Endodermal cell (in vitro differentiated cells): ENCODE measurements at regions not wholly inside any gene's neighbourhood (a gene's known extent, or its start where the extent isn't known, plus 50 kb on each side); places are given as distances from the start of the nearest gene placed in this dataset.

Experiments
- DNase-seq: peaks from one replicate; pipeline ENCODE4 v3.0.0-alpha.2; 2017
- H3K27ac ChIP-seq: 2 replicates; pipeline ENCODE4 v1.5.1; 2013; ENCODE audit warnings: mild to moderate bottlenecking, low read depth, low read length, moderate library complexity
- H3K27me3 ChIP-seq: 2 replicates; pipeline ENCODE4 v1.6.1; 2013; ENCODE audit warnings: mild to moderate bottlenecking, low read length, moderate library complexity; ENCODE audit not compliant: insufficient read depth, control insufficient read depth, poor library complexity, severe bottlenecking
- H3K36me3 ChIP-seq: 2 replicates; pipeline ENCODE4 v1.7.0; 2013; ENCODE audit warnings: mild to moderate bottlenecking, low read length, moderate library complexity; ENCODE audit not compliant: control insufficient read depth, insufficient read depth
- H3K4me1 ChIP-seq: one replicate; pipeline ENCODE4 v1.7.0; 2013; ENCODE audit warnings: low read length; ENCODE audit not compliant: control insufficient read depth, insufficient read depth
- H3K4me3 ChIP-seq: 2 replicates; pipeline ENCODE4 v1.5.1; 2013; ENCODE audit warnings: mild to moderate bottlenecking, low read length, moderate library complexity
- H3K9ac ChIP-seq: 2 replicates; pipeline ENCODE4 v1.6.1; 2013; ENCODE audit warnings: mild to moderate bottlenecking, low read length, moderate library complexity; ENCODE audit not compliant: poor library complexity, severe bottlenecking; ENCODE audit errors: extremely low read depth
- H3K9me3 ChIP-seq: 2 replicates; pipeline ENCODE4 v1.6.1; 2013; ENCODE audit warnings: mild to moderate bottlenecking, low read length, moderate library complexity; ENCODE audit not compliant: control insufficient read depth
- H3K27ac Mint-ChIP-seq: 2 replicates; pipeline ENCODE4 v1.8.0; 2020; ENCODE audit warnings: mixed read lengths
- H3K27me3 Mint-ChIP-seq: 2 replicates; pipeline ENCODE4 v1.8.0; 2021; ENCODE audit warnings: mild to moderate bottlenecking, mixed read lengths; ENCODE audit not compliant: insufficient read depth
- H3K36me3 Mint-ChIP-seq: 2 replicates; pipeline ENCODE4 v1.8.0; 2020; ENCODE audit warnings: low read depth, mixed read lengths
- H3K4me1 Mint-ChIP-seq: 2 replicates; pipeline ENCODE4 v1.8.0; 2020; ENCODE audit warnings: mixed read lengths
- H3K4me3 Mint-ChIP-seq: 2 replicates; pipeline ENCODE4 v1.8.0; 2020; ENCODE audit warnings: mild to moderate bottlenecking, moderate library complexity, mixed read lengths
- H3K9me3 Mint-ChIP-seq: 2 replicates; pipeline ENCODE4 v1.8.0; 2020; ENCODE audit warnings: mild to moderate bottlenecking, mixed read lengths
- CTCF ChIP-seq: fragments of 200-600 bp; sonication (generic); conservative IDR thresholded peaks from 2 replicates; pipeline ENCODE4 v1.5.0; 2021; ENCODE audit warnings: antibody characterized with exemption, mild to moderate bottlenecking
- WGBS, 2 experiments: methylation state at CpG; one replicate each; pipeline versions ENCODE4 v1.1.5 to v1.1.7; 2013; ENCODE audit warnings: missing lambda C conversion rate in 2 of 2, mixed read lengths in 1 of 2; ENCODE audit not compliant: insufficient coverage in 1 of 2, insufficient read length in 1 of 2; 5-methylcytosine and 5-hydroxymethylcytosine counted together

GRCh38 chr3:174336784-174337183 is 522.4 kb upstream of the NAALADL2 start:
- TF ChIP-seq CTCF = no peak
- Mint-ChIP-seq H3K4me1 (peaks cover 3% of the 10 kb centered on the region), H3K36me3 (no peaks in the 10 kb centered on the region), H3K9me3 (no peaks in the 10 kb centered on the region), H3K27ac (no peak overlapping the region), H3K4me3 (no peak overlapping the region), H3K27me3 (peaks cover 2% of the 10 kb centered on the region)
- Histone ChIP-seq H3K4me1 (no peaks in the 10 kb centered on the region), H3K27ac (no peak overlapping the region), H3K9ac (no peak overlapping the region), H3K27me3 (no peaks in the 10 kb centered on the region), H3K36me3 (no peaks in the 10 kb centered on the region), H3K9me3 (no peaks in the 10 kb centered on the region), H3K4me3 (no peak overlapping the region)
- no peak for DNase-seq
- WGBS, 2 experiments = 93 to 100% methylated on average over 2 to 4 of the region's 4 CpGs

- DNase-seq = no peak
- Mint-ChIP-seq H3K4me3 (no peak overlapping the region), H3K27ac (no peak overlapping the region), H3K9me3 (no peaks in the 10 kb centered on the region), H3K36me3 (no peaks in the 10 kb centered on the region), H3K27me3 (peaks cover 2% of the 10 kb centered on the region), H3K4me1 (no peaks in the 10 kb centered on the region)
- Histone ChIP-seq H3K4me1 (no peaks in the 10 kb centered on the region), H3K4me3 (no peak overlapping the region), H3K9ac (no peak overlapping the region), H3K27me3 (no peaks in the 10 kb centered on the region), H3K9me3 (no peaks in the 10 kb centered on the region), H3K27ac (no peak overlapping the region), H3K36me3 (no peaks in the 10 kb centered on the region)
- no peak for TF ChIP-seq CTCF
- 75 to 83% methylated on average over 3 to 4 of the region's 4 CpGs for WGBS, 2 experiments
These were observed 521.9 kb upstream of the NAALADL2 start for GRCh38 chr3:174337227-174337626.

GRCh38 chr3:174340624-174341587 is 518.2 kb upstream of the NAALADL2 start:
- no peaks in the 10 kb centered on the region for H3K36me3 ChIP-seq
- Mint-ChIP-seq H3K27ac (no peak overlapping the region), H3K4me3 (no peak overlapping the region), H3K27me3 (no peaks in the 10 kb centered on the region), H3K4me1 (no peaks in the 10 kb centered on the region), H3K36me3 (no peaks in the 10 kb centered on the region), H3K9me3 (no peaks in the 10 kb centered on the region)
- no peaks in the 10 kb centered on the region for H3K27me3 ChIP-seq
- no peak overlapping the region for H3K4me3 ChIP-seq
- H3K9ac ChIP-seq = no peak overlapping the region
- 93% methylated on average over 3 of the region's 3 CpGs; no CpG with 5 or more reads in 1 of the 2 experiments for WGBS, 2 experiments
- TF ChIP-seq CTCF = no peak
- H3K27ac ChIP-seq = no peak overlapping the region
- no peaks in the 10 kb centered on the region for H3K4me1 ChIP-seq
- DNase-seq = no peak
- no peaks in the 10 kb centered on the region for H3K9me3 ChIP-seq
